Thyroid gland (tissue), 4 donors: ENCODE measurements at regions not wholly inside any gene's neighbourhood (a gene's known extent, or its start where the extent isn't known, plus 50 kb on each side); places are given as distances from the start of the nearest gene placed in this dataset.
"Not testable (repeated sequence)": the region's sequence is repeated elsewhere in the genome, so short reads cannot be mapped to it uniquely, and the experiment has no call there.

Source experiments
- DNase-seq, 2 donors: peaks; one replicate each; pipeline ENCODE4 v3.0.0-alpha.2; 2019
- H3K27ac ChIP-seq, 3 donors: fragments of 200-600 bp; sonication (generic); 1 replicate in 2 of 3; 2 replicates in 1 of 3; pipeline ENCODE4 v1.5.1; 2016 to 2019; ENCODE audit warnings: mild to moderate bottlenecking in 1 of 3, moderate library complexity in 1 of 3
- H3K27me3 ChIP-seq: fragments of 200-600 bp; sonication (generic); one replicate; pipeline ENCODE4 v1.5.1; 2019
- H3K36me3 ChIP-seq, 2 donors: fragments of 200-600 bp; sonication (generic); one replicate each; pipeline ENCODE4 v1.5.1; 2016 to 2019
- H3K4me1 ChIP-seq, 2 donors: fragments of 200-600 bp; sonication (generic); one replicate each; pipeline ENCODE4 v1.5.1; 2017 to 2019
- H3K4me3 ChIP-seq, 3 donors: fragments of 200-600 bp; sonication (generic); replicated peaks in 1 of 3; 1 replicate in 2 of 3; 2 replicates in 1 of 3; pipeline ENCODE4 v1.5.1; 2016; ENCODE audit warnings: mild to moderate bottlenecking in 1 of 3
- H3K9me3 ChIP-seq: fragments of 200-600 bp; sonication (generic); one replicate; pipeline ENCODE4 v1.5.1; 2017
- POLR2A ChIP-seq, 2 donors: fragments of 450-650 bp; IDR thresholded peaks; one replicate each; pipeline ENCODE4 v1.6.1; 2017; ENCODE audit warnings: antibody characterized with exemption in 2 of 2, mild to moderate bottlenecking in 2 of 2, moderate library complexity in 1 of 2
- WGBS, 2 donors: methylation state at CpG; one replicate each; pipeline ENCODE4 v1.1.5; 2017; 5-methylcytosine and 5-hydroxymethylcytosine counted together
- intact Hi-C: fragments of 100-400 bp; cut with DNase I; formaldehyde crosslinking; loops from one replicate; pipeline ENCODE4 v1.15.1; 2023
- TF ChIP-seq, protein P1 (sequence below), 6 experiments: fragments of 200-600 bp in 3 of 6; fragments of 450-650 bp in 3 of 6; sonication (generic) in 3 of 6; IDR thresholded peaks; one replicate each; pipeline ENCODE4 v1.5.1; 2016 to 2019; ENCODE audit warnings: antibody characterized with exemption in 6 of 6, mild to moderate bottlenecking in 2 of 6, inconsistent platforms in 1 of 6, moderate library complexity in 1 of 6

DNA sequence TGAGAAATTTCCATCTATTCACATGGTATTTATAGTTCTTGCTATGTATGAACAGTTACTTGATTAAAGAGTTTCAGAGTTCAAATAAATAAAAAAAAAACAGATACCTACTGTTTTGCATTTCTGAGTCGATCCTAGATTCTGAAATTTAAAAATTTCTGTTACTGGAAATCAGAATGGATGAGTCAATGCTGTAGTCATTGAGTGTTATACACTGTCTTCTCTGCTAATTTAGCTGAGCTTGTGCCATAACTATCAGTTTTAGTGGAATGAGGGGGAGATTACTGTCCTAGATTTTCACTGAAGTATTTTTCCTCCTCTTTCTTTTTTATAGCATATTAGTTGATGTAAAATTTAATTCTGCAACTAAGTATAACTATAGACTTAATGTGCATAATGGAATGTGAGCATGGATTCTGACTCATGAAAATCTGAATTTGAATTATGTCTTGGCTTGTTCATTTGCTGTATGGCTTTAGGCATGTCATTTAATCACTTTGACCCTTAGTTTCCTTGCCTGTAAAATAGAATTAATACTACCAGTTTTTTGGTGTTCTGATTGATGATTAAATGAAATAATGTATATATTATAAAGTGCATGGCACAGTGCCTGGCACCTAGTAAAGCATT, 581.5 kb upstream of the CHD1 start:
- H3K36me3 ChIP-seq, H3K9me3 ChIP-seq, H3K4me3 ChIP-seq, H3K4me1 ChIP-seq, intact Hi-C loops, DNase-seq, H3K27me3 ChIP-seq, H3K27ac ChIP-seq: not testable (repeated sequence)
- WGBS, 2 donors, result 72 to 86% methylated on average over 1 of the region's 1 CpG

DNA sequence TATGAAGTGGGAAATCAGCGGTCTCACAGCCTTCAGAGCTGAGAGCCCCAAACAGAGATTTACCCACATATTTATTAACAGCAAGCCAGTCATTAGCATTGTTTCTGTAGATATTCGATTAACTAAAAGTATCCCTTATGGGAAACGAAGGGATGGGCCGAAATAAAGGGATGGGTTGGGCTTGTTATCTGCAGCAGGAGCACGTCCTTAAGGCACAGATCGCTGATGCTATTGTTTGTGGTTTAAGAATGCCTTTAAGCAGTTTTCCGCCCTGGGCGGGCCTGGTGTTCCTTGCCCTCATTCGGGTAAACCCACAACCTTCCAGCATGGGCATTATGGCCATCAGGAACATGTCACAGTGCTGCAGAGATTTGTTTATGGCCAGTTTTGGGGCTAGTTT, 580.3 kb upstream of the CHD1 start:
- H3K4me1 ChIP-seq, H3K36me3 ChIP-seq, H3K27ac ChIP-seq, H3K4me3 ChIP-seq, H3K9me3 ChIP-seq, DNase-seq, H3K27me3 ChIP-seq, intact Hi-C loops: not testable (repeated sequence)
- 85 to 90% methylated on average over 9 of the region's 9 CpGs for WGBS, 2 donors

DNA sequence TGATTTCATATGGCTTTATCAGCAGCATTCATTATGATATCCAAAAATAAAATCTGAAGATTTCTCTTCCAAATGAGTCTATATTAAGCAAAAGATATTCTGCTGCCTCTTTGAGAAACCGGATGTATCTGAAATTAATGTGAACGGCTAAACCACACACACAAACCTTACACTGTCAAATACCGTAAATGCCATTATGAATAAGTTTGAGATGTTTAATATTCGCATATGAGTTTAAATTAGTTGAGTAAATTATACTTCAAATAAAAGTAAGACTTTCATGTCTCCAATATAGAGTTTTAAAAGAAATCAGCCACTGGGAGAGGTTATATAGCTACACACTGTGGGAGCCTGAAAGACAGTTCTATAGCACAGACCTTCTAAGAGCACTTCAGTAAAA, 566.6 kb upstream of the CHD1 start:
- intact Hi-C loops, H3K36me3 ChIP-seq, H3K27ac ChIP-seq, H3K27me3 ChIP-seq, H3K4me3 ChIP-seq, DNase-seq, H3K9me3 ChIP-seq, H3K4me1 ChIP-seq: not testable (repeated sequence)
- 80 to 84% methylated on average over 4 of the region's 4 CpGs for WGBS, 2 donors

DNA sequence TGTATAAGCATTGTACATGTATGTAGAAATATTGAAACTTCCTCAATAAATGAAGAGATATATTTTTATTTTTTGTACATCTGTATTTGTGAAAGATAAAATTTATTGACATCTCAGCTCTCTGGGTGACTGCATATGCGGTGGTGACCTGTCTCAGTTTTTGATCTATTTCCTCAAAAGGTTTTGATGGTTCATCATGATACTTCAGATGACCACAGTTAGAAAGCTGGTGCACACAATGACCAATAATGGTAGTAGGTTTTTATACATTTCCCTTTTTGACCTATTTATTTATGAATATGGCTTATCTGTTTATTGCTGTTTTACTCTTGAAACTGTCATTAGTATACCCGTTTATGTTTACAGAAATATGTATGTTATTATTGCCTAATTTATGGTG, 549.6 kb upstream of the CHD1 start:
- H3K9me3 ChIP-seq, DNase-seq, H3K4me1 ChIP-seq, H3K4me3 ChIP-seq, H3K27ac ChIP-seq, H3K27me3 ChIP-seq, intact Hi-C loops, H3K36me3 ChIP-seq: not testable (repeated sequence)
- 84 to 93% methylated on average over 2 of the region's 2 CpGs for WGBS, 2 donors

DNA sequence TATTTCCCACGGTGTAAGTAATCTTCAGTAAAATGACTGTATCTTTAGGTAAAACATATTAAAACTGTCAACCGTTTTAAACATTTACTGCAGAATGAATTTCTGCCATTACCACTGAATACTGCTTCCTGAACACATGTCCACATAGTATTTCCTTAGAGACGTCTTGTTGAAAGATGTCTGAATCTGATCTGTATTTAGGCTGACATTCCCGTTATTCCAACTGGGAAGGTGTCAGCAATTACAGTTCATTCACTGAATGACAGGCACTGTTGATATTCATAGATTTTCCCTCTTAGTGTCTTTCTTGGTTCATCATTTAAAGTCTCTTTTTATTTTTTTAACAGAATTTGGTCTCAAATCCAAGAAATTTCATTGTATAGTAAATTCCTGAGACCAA, 544.5 kb upstream of the CHD1 start:
- H3K27ac ChIP-seq, intact Hi-C loops, H3K9me3 ChIP-seq, H3K36me3 ChIP-seq, H3K27me3 ChIP-seq, H3K4me1 ChIP-seq, DNase-seq, H3K4me3 ChIP-seq: not testable (repeated sequence)
- WGBS, 2 donors, result 63 to 67% methylated on average over 2 to 4 of the region's 4 CpGs

DNA sequence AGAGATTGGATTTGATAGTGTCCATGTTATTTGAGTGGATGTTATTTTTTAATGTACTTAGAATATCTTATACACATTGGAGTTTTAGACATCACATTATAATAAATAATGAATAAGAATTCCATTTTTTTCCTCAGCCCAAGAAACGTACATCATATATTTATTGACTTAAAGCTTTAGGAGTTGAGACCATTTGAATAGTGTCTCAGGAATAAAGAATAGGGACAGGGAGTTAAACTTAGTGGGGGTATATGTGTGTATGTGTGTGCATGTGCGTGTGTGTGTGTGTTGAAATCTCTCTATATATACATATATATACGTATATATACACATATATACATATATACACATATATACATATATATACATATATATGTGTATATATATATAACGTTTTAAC, 542.9 kb upstream of the CHD1 start:
- intact Hi-C loops, H3K27me3 ChIP-seq, H3K27ac ChIP-seq, H3K4me3 ChIP-seq, H3K36me3 ChIP-seq, H3K4me1 ChIP-seq, DNase-seq, H3K9me3 ChIP-seq: not testable (repeated sequence)
- 85 to 87% methylated on average over 4 of the region's 4 CpGs for WGBS, 2 donors

DNA sequence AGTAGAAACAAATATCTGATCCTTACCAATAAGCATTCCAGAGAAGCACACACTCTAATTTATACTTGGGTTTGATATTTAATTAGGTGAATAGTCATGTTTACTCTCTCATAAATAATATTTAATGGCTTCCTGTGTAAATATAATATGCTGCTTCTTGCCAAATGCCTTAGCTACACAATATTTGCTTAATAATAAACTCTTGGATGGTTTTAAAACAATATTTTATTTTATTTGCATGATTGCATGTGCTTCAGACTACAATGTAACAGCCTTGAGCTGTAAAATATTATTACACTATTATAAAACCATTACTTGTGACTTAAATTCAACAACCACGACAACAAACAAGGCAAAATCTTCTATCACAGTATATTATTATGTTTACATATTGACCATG, 542.4 kb upstream of the CHD1 start:
- intact Hi-C loops, H3K4me3 ChIP-seq, H3K36me3 ChIP-seq, DNase-seq, H3K27me3 ChIP-seq, H3K4me1 ChIP-seq, H3K27ac ChIP-seq, H3K9me3 ChIP-seq: not testable (repeated sequence)
- WGBS, 2 donors, result 77 to 81% methylated on average over 1 of the region's 1 CpG

DNA sequence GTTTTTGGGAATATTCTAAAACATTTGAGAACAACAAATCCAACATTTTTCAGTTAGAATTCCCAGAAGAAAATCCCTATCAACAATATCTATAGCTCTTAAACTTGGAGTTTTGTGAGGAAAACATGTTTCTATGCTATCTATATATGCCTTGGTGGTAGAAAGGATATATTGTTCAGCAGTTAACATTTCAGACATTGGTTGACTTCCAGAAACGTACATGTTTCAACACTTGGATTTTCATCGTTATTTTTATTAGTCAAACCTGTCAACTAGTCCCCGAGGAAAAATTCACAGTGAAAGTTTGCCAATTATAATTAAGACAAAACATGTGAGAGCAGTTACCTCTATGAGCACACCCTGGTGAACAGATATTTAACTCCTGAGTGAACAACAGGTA, 541.8 kb upstream of the CHD1 start:
- H3K27ac ChIP-seq, intact Hi-C loops, H3K27me3 ChIP-seq, DNase-seq, H3K9me3 ChIP-seq, H3K36me3 ChIP-seq, H3K4me3 ChIP-seq, H3K4me1 ChIP-seq: not testable (repeated sequence)
- 66 to 69% methylated on average over 3 of the region's 3 CpGs for WGBS, 2 donors

DNA sequence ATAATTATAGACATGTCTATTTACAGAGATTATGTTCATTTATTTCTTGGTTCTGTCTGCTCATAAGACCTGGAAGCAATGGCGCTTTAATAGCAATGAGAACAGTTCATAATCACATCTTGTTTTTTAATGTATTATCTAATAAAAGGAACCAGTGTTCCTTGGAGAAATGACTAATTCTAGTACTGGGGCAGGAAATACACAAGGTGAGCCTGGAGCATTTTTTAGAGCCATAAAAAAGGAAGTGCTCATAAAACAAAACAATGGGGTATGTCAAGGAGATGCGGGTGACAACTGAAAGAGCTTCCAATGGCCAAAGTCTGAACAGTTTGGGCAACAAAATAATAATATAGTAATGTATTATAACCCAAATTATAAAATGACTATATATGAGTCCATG, 531.9 kb upstream of the CHD1 start:
- no peak for DNase-seq
- H3K36me3 ChIP-seq, result no peaks in the 10 kb centered on the region
- TF ChIP-seq, protein P1, sequence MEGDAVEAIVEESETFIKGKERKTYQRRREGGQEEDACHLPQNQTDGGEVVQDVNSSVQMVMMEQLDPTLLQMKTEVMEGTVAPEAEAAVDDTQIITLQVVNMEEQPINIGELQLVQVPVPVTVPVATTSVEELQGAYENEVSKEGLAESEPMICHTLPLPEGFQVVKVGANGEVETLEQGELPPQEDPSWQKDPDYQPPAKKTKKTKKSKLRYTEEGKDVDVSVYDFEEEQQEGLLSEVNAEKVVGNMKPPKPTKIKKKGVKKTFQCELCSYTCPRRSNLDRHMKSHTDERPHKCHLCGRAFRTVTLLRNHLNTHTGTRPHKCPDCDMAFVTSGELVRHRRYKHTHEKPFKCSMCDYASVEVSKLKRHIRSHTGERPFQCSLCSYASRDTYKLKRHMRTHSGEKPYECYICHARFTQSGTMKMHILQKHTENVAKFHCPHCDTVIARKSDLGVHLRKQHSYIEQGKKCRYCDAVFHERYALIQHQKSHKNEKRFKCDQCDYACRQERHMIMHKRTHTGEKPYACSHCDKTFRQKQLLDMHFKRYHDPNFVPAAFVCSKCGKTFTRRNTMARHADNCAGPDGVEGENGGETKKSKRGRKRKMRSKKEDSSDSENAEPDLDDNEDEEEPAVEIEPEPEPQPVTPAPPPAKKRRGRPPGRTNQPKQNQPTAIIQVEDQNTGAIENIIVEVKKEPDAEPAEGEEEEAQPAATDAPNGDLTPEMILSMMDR (IDR thresholded peaks at IDR 0.05), result no peak
- TF ChIP-seq POLR2A (IDR thresholded peaks at IDR 0.05), result no peak
- no peaks in the 10 kb centered on the region for H3K4me1 ChIP-seq
- no peaks in the 10 kb centered on the region for H3K27me3 ChIP-seq
- intact Hi-C loops, result no loop called here
- H3K27ac ChIP-seq, result no peak overlapping the region
- H3K9me3 ChIP-seq, result no peaks in the 10 kb centered on the region
- 78 to 86% methylated on average over 2 of the region's 2 CpGs for WGBS, 2 donors
- no peak overlapping the region for H3K4me3 ChIP-seq
